CD14-positive monocyte (primary cell): ENCODE measurements at regions not wholly inside any gene's neighbourhood (a gene's known extent, or its start where the extent isn't known, plus 50 kb on each side); places are given as distances from the start of the nearest gene placed in this dataset.

Source experiments
- DNase-seq, 3 donors: peaks; one replicate each; pipeline ENCODE4 v3.0.0-alpha.2; 2011 to 2022
- H2AFZ ChIP-seq: 2 replicates; pipeline ENCODE4 v1.6.0; 2012; ENCODE audit warnings: mild to moderate bottlenecking, low read depth, low read length, inconsistent platforms; ENCODE audit not compliant: insufficient read depth, poor library complexity, severe bottlenecking
- H3K27ac ChIP-seq, 2 donors: 1 replicate in 1 of 2; 2 replicates in 1 of 2; pipeline ENCODE4 v1.5.1; 2012 to 2013; ENCODE audit warnings: low read length in 2 of 2, control low read depth in 1 of 2, inconsistent platforms in 1 of 2, low read depth in 1 of 2, mild to moderate bottlenecking in 1 of 2
- H3K27me3 ChIP-seq, 2 donors: one replicate each; pipeline versions ENCODE4 v1.6.0 to v1.6.1; 2011 to 2013; ENCODE audit warnings: low read length in 2 of 2; ENCODE audit not compliant: control insufficient read depth in 2 of 2, insufficient read depth in 2 of 2
- H3K36me3 ChIP-seq, 2 donors: replicated peaks in 1 of 2; 1 replicate in 1 of 2; 2 replicates in 1 of 2; pipeline versions ENCODE4 v1.5.1 to v1.6.1; 2012 to 2013; ENCODE audit warnings: low read length in 2 of 2, control low read depth in 1 of 2, inconsistent platforms in 1 of 2, mild to moderate bottlenecking in 1 of 2; ENCODE audit not compliant: insufficient read depth in 2 of 2, control insufficient read depth in 1 of 2
- H3K4me1 ChIP-seq, 2 donors: 1 replicate in 1 of 2; 2 replicates in 1 of 2; pipeline versions ENCODE4 v1.5.1 to v1.6.1; 2012 to 2013; ENCODE audit warnings: low read length in 2 of 2, control low read depth in 1 of 2, inconsistent platforms in 1 of 2, mild to moderate bottlenecking in 1 of 2, moderate library complexity in 1 of 2; ENCODE audit not compliant: insufficient read depth in 2 of 2, control insufficient read depth in 1 of 2
- H3K4me2 ChIP-seq: replicated peaks from 2 replicates; pipeline ENCODE3; 2012; ENCODE audit warnings: low read length, moderate library complexity, mild to moderate bottlenecking; ENCODE audit not compliant: poor library complexity, severe bottlenecking; ENCODE audit errors: extremely low read depth
- H3K4me3 ChIP-seq, 3 experiments: fragments of 200-600 bp in 1 of 3; sonication (generic) in 1 of 3; replicated peaks in 1 of 3; 1 replicate in 2 of 3; 2 replicates in 1 of 3; pipeline ENCODE4 v1.5.1; 2011 to 2013; ENCODE audit warnings: low read length in 3 of 3, mild to moderate bottlenecking in 3 of 3, control low read depth in 2 of 3, low read depth in 2 of 3, inconsistent platforms in 1 of 3, moderate library complexity in 1 of 3
- H3K79me2 ChIP-seq: 2 replicates; pipeline ENCODE4 v1.6.0; 2012; ENCODE audit warnings: mild to moderate bottlenecking, control low read depth, inconsistent platforms, low read length, moderate library complexity; ENCODE audit not compliant: insufficient read depth
- H3K9ac ChIP-seq: 2 replicates; pipeline ENCODE4 v1.6.0; 2017; ENCODE audit warnings: low read length, mild to moderate bottlenecking; ENCODE audit not compliant: insufficient read depth, poor library complexity, severe bottlenecking
- H3K9me3 ChIP-seq, 2 donors: replicated peaks in 1 of 2; 1 replicate in 1 of 2; 2 replicates in 1 of 2; pipeline versions ENCODE4 v1.5.1 to v1.6.1; 2012 to 2013; ENCODE audit warnings: low read length in 2 of 2, control low read depth in 1 of 2; ENCODE audit not compliant: control insufficient read depth in 1 of 2, insufficient read depth in 1 of 2
- H4K20me1 ChIP-seq: 2 replicates; pipeline ENCODE4 v1.6.0; 2012; ENCODE audit warnings: mild to moderate bottlenecking, low read length, control low read depth, moderate library complexity; ENCODE audit not compliant: insufficient read depth
- H3K27ac Mint-ChIP-seq, 7 donors: one replicate each; pipeline ENCODE4 v1.8.0; 2020; ENCODE audit warnings: mild to moderate bottlenecking in 7 of 7, mixed read lengths in 7 of 7, moderate library complexity in 6 of 7, inconsistent platforms in 2 of 7
- H3K27me3 Mint-ChIP-seq, 3 donors: one replicate each; pipeline ENCODE4 v1.8.0; 2021 to 2022; ENCODE audit warnings: low read depth in 3 of 3, mild to moderate bottlenecking in 3 of 3, mixed read lengths in 3 of 3, moderate library complexity in 3 of 3, inconsistent platforms in 1 of 3
- H3K36me3 Mint-ChIP-seq, 2 donors: one replicate each; pipeline ENCODE4 v1.8.0; 2020; ENCODE audit warnings: mixed read lengths in 2 of 2, inconsistent platforms in 1 of 2, mild to moderate bottlenecking in 1 of 2
- H3K4me1 Mint-ChIP-seq: one replicate; pipeline ENCODE4 v1.8.0; 2020; ENCODE audit warnings: mild to moderate bottlenecking, mixed read lengths
- H3K4me3 Mint-ChIP-seq, 2 donors: one replicate each; pipeline ENCODE4 v1.8.0; 2020; ENCODE audit warnings: mild to moderate bottlenecking in 2 of 2, mixed read lengths in 2 of 2, moderate library complexity in 1 of 2
- H3K9me3 Mint-ChIP-seq, 7 donors: one replicate each; pipeline ENCODE4 v1.8.0; 2020 to 2022; ENCODE audit warnings: mixed read lengths in 7 of 7, mild to moderate bottlenecking in 6 of 7, moderate library complexity in 6 of 7, inconsistent platforms in 2 of 7
- CTCF ChIP-seq: fragments of 200-600 bp; IDR thresholded peaks from one replicate; pipeline ENCODE4 v1.8.0; 2022; ENCODE audit warnings: antibody characterized with exemption, mild to moderate bottlenecking
- WGBS: methylation state at CpG from one replicate; pipeline ENCODE4 v1.1.5; 2013; ENCODE audit warnings: missing lambda C conversion rate; ENCODE audit not compliant: insufficient coverage; 5-methylcytosine and 5-hydroxymethylcytosine counted together
- intact Hi-C, 2 donors: fragments of 100-400 bp; cut with micrococcal nuclease; formaldehyde crosslinking; loops; one replicate each; pipeline versions ENCODE4 v1.15.0 to v1.15.1; 2023

- Histone ChIP-seq H3K4me1 (peaks cover 10% of the 10 kb centered on the region in 2 donors), H3K27ac (no peak overlapping the region), H3K9me3 (peaks cover 0 to 6% of the 10 kb centered on the region in 2 donors), H3K9ac (no peak overlapping the region), H3K27me3 (no peaks in the 10 kb centered on the region), H3K4me2 (no peak overlapping the region), H3K4me3 (no peak overlapping the region), H3K36me3 (no peaks in the 10 kb centered on the region), H3K79me2 (no peaks in the 10 kb centered on the region), H2AFZ (no peak overlapping the region), H4K20me1 (no peaks in the 10 kb centered on the region)
- Mint-ChIP-seq H3K27me3 (no peaks in the 10 kb centered on the region), H3K4me3 (no peak overlapping the region), H3K9me3 (peaks cover 0 to 9% (median 3%) of the 10 kb centered on the region in 7 donors), H3K36me3 (no peaks in the 10 kb centered on the region), H3K4me1 (peaks cover 13% of the 10 kb centered on the region), H3K27ac (no peak overlapping the region)
- 51% methylated on average over 7 of the region's 7 CpGs for WGBS
- TF ChIP-seq CTCF: no peak
- DNase-seq: no peak
- intact Hi-C loops: no loop called here
Measured at GRCh38 chr10:3568392-3568791, 216.6 kb downstream of the KLF6 start.

GRCh38 chr10:3567291-3567963, 217.6 kb downstream of the KLF6 start:
- Histone ChIP-seq H4K20me1 (no peaks in the 10 kb centered on the region), H2AFZ (peak overlapping the region; percentile 12), H3K79me2 (no peaks in the 10 kb centered on the region), H3K4me2 (no peak overlapping the region), H3K9me3 (peaks cover 0 to 6% of the 10 kb centered on the region in 2 donors), H3K27ac (no peak overlapping the region), H3K4me1 (peaks cover 10% of the 10 kb centered on the region in 2 donors), H3K4me3 (no peak overlapping the region), H3K27me3 (no peaks in the 10 kb centered on the region), H3K9ac (no peak overlapping the region), H3K36me3 (no peaks in the 10 kb centered on the region)
- Mint-ChIP-seq H3K27ac (no peak overlapping the region), H3K36me3 (no peaks in the 10 kb centered on the region), H3K4me3 (no peak overlapping the region), H3K9me3 (peaks cover 0 to 9% (median 2%) of the 10 kb centered on the region in 7 donors), H3K4me1 (peaks cover 13% of the 10 kb centered on the region), H3K27me3 (peaks cover 0 to 2% (median 0%) of the 10 kb centered on the region in 3 donors)
- WGBS: 100% methylated on average over 2 of the region's 9 CpGs
- DNase-seq: no peak
- intact Hi-C loops: no loop called here
- no peak for TF ChIP-seq CTCF
